Stimulated activated CD8-positive, alpha-beta memory T cell treated with anti-CD3 and anti-CD28 coated beads, Interleukin-15, amount 100 ng/mL, for 48 hours (primary cell): ENCODE measurements at regions not wholly inside any gene's neighbourhood (a gene's known extent, or its start where the extent isn't known, plus 50 kb on each side); places are given as distances from the start of the nearest gene placed in this dataset.

Experiments
- DNase-seq, 2 donors: peaks; one replicate each; pipeline ENCODE4 v3.0.0-alpha.2; 2020; ENCODE audit warnings: low read depth in 2 of 2

DNA sequence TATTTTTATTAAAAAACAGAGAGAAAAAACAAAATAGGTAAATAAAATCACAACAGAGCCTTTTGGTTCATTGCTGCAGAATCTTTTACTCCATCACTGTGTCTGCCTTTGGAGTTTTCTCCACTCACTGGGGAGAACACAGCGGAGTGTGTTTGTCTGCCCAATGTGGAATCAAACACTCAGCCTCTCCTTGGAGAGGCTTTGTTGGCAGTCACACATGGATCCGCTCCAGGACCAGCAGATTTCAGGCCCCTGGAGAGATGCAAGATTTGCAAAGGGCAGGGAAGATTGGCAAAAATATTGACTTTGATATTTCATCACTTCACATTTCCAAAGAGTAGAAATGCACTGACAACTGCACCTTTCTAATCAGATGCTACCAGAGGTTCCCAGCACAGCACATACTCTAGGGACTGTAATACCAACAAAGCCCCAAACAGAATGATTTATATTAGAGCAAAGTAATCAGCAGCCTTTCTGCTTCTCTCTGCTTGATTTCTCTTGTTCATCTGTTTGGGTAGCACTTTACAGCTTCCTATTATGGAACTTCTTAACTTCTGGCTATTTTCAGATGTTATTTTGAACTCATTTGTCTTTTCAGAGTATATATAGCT is 1898.8 kb upstream of the PIK3C3 start:
- DNase-seq: no peak

DNA sequence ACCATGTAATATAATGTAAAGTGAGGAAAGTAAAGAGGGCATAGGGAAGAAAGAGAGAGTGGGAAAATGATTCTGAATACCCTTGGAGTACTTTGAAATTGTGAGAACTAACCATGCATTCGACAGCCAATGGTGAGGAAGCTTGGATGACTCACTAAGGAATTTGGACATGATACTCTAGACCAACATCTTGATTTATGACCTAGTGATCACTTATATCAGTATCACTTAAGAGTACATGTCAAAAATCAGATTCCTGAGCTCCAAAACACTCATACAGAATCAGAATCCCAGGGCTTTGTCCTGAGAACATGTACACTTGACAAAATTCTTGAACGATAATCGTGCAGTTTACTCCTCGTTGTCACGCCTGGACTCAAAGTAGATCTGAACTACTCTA is 1899.8 kb upstream of the PIK3C3 start:
- no peak for DNase-seq

DNA sequence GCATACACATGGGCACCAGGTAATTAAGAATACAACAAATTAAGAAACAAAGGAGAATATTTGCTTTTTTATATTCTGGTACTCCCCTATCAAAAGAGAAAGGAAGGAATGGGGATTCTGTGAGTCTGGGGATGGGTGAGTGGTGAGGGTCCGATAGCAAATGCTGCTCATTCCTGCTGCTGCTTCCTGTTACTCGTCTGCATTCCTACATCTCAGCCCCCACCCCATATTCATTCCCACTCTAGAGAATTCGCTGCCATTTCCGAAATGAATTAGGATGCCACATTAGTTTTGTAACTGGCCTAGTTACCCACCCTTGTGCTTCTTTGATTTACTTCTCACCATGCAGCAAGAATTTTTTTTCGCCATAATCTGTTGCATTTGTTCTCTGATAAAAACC is 1905.3 kb upstream of the PIK3C3 start:
- DNase-seq: no peak

DNA sequence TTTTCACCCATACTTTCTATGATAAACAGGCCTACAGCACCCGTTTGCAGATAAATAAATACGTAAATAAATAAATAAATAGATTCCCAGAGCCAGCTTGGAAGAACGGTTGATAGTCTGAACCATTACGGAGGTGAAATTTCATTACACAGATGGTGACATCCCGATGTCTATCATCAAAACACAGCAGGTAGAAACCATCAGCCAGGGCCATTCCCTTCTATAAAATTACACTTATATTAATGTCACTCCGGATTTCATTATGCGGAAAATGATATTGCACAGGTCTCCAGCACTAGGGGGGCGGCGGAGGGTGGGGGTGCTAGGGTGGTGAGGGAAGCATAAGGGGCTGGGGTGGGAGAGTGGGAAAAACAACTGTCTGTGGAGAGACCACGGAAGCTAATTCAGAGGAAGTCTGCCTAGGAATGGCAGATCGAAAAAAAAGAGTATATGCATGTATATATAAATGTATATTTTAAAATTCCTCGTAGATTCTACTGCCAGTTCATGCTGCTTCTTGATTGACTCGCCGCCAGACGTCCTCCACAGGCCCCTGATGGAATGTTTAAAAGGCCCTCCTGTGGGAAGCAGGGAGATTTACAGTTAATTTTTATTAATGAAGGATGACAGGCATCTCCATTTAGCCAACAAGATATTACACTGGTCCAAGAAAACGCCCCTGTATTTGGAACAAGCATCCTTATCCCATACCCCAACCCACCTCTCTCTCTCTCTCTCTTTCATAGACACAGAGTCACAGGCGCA is 1906.0 kb upstream of the PIK3C3 start:
- no peak for DNase-seq

DNA sequence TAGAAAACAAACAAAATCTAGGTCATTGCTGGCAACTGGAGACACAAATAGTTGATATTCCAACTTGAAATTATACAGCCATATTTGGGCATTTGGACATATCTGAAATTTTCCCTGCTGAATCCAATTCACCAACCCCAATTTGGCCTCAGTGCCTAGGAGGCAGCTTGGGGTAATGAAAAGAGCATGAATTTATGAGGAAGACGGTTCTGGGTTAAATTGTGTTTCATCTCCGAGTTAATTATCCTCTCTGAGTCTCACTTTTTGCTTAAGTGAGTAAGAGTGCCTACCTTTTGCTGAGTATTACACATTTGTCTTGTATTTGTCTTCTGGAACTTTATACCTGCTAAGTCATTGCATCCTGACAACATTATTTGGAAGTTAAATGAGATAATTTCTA is 1906.8 kb upstream of the PIK3C3 start:
- DNase-seq: no peak

DNA sequence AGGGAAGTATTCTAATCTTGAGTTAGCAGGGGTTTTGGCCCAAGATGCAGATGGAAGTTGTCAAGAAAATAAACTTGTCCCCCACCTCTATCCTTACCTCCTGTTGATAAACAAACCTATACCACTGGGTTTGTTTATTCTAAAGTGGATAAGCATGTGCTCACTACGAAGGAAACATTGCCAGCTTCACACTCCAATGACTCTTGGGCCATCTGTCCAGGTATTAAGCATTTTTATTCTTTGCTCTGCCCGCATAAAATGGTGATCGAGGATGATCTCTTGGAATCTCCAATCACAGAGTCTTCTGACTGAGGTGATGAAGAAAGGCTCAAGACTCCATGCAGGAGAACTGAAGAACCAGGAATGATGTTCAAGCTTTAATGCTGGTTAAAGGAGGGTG is 1908.4 kb upstream of the PIK3C3 start:
- DNase-seq: no peak

DNA sequence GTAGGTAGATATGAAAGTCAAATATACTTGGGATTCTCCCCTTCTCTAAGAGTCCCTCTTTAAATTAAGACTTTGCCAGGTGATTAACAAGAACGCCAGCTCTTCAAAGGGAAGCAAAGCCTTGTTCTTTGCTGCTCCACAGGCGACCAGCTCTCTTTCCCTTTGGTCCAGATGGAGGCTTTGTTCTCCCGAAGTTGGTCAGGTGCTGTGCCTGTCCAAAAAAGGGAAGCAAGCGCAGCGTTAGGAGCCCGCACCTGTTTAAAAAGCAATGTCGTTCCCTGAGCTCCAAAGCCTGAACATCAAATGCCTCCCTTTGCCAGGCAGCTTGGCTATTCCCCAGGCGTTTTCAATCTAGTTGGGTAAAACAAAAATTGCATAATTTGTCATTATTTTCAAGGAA is 1913.1 kb upstream of the PIK3C3 start:
- no peak for DNase-seq

DNA sequence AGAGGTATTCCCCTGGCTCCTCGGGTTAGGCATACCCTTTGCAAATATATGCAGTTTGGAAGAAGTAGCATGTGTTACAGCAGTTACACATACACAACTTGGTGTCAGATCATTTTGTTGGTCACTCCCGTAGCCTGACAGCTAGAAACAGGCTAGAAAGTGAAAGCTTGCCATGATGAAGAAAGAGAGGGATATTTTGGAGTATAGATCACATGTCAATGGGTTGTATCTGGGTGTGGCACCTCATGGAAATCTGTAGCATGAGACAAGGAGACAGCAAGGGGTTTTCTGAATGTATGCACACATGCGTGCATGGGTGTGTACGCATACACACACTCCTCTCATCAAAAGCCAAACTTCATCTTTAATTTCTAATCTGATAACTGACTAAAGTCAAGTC is 1914.5 kb upstream of the PIK3C3 start:
- DNase-seq: no peak

DNA sequence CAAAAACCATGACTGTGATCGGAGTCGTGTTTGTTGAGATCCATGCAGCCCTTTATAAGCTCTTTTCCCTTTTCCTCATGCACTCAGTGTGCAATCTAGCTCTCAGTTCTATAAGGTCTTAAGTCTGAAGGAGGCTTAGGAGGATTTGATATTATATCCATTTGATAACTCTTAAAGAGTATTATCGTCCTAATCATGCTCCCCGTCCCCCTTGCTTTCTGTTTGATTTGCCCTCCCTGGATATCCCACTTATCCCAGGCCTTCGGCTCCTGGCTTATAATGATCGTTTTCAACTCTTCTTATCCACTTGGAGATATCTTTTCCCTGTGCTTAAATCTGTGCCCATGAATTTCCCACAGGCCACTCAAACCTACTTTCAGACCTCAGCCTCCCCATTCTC is 1917.7 kb upstream of the PIK3C3 start:
- no peak for DNase-seq

DNA sequence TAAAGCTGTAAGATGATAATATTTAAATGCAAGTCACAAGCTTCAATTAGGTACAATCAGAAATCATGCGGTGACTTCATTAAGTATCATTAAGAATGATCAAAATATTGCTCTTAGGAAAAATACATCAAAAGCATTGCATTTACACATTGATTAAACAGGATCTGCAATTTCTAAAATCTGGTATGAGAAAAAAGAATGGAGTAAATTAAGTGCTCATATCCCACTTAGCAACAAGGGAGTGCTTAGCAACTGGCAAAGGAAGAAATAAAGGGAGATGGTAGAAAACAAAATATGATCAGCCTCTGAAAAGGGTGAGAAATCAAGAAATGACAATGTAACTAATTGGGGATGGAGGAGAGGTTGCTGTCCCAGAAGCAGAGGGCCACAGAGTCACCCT is 1918.2 kb upstream of the PIK3C3 start:
- DNase-seq: no peak

DNA sequence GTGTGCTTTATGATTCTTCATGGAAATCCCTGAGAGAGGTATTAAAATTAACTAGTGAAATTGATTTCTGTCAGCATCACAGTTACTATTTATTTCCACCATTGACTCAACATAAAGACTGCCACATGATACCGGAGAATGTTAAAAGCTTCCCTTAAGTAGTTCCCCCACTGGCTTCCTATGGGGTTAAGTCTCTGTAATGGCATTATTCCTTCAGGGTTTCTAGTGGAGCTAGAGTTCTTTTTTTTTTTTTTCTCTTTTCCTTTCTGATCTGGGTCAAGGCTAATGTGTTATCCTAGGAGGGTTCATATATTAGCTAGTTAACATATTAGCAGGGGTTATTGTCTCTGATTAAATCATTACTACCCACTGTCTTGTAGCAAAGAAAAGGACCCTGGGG is 1919.1 kb upstream of the PIK3C3 start:
- no peak for DNase-seq

DNA sequence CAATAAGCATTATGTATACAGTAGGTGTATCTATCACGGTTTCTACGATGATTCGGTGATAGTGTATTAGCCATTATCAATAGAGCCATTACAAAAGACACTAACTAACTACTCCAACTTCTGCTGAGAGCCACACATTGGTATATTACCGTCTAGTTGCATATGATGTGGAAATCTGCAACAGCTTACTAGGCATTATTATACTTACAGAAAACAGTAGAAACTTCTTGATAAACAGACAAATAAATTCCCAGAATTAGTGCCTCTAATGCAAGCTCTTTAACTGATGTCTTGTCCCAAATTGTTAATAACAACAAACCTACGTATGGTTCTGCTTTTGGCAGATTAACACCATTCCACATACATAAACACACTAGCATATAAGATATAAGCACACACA is 1923.0 kb upstream of the PIK3C3 start:
- no peak for DNase-seq

DNA sequence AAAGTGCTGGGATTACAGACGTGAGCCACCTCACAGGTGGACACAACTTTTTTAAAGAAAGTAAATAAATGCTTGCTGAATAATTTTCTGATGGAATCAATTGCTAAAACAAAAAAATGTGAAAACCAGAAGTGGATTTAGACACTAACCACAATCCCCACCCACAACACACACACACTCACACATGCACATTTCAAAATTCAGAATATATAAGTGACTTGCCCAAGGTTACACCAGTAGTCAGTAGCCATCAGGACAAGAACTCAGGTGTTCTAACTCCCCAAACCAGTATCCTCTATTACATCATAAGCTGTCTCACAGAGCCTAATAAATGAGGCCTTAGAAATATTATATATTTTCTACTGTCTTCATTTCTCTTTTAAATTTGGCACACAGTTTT is 1923.6 kb upstream of the PIK3C3 start:
- no peak for DNase-seq

DNA sequence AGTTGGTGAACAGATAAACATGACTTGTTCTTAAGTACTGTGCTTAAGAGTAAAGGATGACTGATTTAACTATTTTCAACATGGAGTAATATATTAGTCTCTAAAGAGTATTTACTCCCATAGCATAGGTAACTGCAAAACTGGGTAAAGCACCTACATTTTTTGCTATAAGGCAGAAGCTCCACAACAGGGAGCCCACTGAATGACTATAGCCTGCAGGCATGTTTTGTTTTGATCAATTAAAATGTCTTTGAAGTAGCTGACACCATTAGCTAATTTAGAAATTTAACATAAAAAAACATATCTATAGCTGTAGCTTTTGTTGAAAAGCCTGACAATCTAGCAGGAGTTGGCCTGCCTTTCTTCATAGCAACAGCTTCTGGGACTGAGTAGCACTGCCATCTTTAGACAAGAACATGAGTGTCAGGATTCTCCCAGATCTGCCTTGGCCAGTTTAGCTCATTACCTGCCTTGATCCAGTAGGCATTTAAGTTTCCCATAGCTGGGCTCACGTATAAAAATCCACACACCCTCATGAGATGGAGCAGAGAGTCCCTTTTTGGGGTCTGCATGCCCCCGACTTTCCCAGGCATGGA is 1935.1 kb upstream of the PIK3C3 start:
- no peak for DNase-seq

DNA sequence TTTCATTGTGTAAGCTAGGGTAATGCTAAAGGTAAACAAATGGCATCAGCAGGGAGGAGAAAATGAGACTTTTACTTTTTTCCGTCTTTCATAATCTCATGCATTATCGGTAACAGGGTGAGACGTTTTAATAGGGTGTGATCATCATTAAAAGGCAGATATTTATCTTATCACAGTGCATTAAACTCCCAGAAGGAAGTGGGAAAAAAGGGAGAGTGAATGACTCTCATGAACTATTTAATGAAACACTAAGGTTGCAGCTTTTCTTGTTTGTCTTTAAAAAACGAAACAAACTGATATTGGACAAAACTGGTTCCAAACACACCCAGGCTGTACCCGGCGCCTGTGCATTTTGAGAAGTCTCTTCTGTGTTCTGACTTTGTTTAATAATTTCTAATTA is 1936.8 kb upstream of the PIK3C3 start:
- DNase-seq: no peak

DNA sequence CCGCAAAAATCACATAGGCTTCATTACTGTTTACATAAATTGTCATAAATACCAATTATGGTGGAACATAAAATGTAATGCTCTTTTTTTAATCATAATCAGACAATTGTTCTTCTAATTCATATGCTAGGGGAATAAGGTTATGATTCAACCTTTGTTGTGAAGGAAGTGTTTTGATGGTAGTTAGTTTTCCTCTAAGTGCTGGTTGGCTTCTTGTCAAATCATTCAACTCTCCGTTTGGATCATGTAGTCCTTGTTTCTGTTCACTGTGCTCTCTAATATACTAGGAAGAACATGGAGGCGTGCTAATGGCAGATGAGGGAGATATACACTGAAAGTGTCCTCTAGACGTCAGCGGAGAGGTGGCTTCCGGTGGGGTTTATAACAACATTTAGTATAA is 1938.0 kb upstream of the PIK3C3 start:
- no peak for DNase-seq

DNA sequence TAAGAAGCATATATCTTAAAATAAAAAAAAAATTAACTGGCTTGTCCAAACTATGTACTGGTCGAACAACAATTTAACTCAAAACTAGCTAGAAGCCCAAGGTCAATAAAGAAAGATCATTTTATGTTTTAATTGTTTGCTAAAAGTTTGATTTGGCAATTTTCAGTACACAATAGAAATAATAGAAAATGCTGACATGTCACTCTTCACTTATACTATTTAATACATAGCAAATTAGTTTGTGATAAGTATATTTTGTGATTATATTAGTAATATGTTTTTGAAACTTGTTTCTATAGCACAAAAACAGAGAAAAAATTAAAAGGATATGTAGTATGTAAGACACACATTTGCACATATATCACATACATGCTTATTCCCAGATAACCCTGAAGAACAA is 1938.6 kb upstream of the PIK3C3 start:
- DNase-seq: no peak

DNA sequence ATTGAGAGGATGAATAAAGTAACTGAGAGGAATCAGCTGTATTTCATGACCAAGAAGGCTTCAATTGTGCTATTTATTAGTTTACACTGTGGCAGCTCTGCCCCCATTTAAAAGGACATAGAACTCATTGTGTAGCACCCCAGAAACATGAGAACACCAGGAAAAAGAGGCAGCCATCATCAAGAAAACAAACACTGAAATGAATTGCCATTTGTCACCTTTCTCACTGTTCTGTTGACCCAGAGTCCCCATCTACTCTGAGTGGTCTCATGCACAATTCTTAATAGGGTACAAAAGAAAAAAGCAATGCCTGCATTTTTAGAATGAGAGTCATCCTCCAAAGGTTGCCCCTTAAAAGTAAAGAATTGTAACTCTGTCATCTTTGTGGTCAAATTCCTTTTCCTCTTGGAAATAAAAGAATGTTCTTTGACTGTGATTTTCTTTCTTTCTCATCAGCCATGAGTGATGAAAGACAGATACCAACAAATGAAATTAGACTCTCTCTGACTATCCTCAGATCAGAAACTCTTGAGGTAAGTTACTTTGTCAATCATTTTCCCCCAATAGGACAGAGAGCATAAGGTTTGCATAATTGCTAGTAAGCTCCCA is 1941.9 kb upstream of the PIK3C3 start:
- DNase-seq: no peak

DNA sequence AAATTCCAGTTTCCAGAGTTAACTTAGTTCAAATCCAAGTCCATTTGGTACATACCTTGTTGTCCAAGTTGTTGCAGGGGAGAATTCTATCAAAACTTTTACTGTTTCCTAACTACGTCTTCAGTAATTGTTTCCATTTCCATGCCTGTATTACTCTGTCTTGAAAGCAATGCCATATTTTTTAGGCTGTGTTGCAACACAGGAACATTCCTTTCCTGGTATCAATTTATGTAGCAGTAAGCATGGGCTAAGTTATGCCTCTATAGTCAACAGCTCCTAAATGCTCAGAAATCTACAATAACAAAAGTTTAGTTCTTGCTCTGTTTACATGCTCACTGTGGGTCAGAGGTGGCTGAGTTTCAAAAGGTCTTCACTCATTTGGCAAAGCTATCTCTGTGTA is 1943.8 kb upstream of the PIK3C3 start:
- DNase-seq: no peak

DNA sequence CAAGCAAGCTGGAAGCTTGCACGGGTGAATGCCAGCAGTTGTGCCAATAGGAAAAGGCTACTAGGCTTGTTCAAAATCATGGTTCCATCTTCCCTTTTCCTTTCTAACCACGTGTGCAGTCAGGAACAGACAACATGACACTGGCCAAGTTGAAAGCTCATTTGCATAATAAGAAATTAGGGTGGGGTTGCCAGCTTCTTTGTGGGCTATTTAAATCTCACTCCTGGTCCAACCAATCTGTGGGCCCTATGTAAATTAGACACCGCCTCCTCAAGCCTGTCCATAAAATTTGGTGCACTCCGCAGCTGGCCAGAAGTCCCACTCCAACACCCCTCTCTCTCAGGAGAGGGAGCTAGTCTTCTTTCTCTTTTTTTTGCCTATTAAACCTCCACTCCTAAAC is 1948.4 kb upstream of the PIK3C3 start:
- no peak for DNase-seq

DNA sequence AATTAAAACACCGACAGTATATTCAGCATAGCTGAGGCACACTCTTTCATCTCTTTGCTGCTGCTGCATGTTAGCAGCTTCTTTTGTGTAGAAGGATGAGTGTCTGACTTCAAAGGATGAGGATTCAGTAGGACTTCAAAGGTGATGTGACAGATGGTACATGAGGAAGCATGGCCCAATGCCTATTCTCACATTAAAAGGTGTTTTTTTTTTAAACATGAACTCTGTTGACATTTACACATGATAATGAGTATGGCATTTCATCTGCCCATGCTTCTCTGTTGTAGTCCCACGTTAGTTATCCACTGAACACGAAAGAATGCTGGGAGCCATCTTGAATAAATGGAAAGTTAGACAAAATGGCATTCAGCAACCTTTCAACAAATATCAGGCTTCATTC is 1950.8 kb upstream of the PIK3C3 start:
- no peak for DNase-seq

DNA sequence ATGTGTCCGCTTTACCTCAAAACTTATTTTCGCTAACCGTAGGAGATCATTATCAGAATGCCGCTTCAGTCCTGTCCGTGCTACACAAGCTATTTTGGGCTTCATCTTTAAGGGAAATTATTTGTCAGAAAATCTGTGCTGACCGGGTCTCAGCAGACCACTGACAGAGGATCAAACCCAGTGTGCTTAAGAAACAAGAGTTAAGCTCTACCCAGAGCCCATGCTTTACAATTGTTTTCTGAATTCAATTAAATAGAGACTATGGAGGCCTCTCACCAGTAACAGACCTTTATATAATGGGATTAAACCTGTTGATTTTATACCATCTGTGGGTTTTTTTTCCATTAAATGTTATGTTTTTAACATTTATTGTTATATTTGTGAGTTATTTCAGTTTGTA is 1956.7 kb upstream of the PIK3C3 start:
- no peak for DNase-seq

DNA sequence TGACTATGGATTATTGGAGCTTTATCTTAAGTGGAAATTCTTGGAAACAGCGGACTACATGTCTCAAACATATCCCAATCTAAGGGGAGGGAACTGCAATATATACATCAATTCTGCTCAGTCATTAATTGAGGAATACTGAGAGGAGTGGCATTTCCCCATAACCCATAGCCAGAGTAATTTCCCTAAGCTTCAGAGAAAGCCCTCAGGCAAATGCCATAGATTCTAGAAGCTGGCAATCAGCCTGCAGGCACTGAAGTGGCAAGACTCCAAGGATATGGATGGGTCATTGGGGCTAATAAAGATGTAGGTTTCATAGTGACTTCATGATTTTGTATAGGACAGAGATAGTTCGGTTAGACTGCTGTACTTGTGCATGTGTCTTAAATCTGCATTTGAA is 1960.5 kb upstream of the PIK3C3 start:
- DNase-seq: no peak
